Activated T-cell treated with anti-CD3 and anti-CD28 coated beads, Interleukin-2, amount 50 U/mL, for 72 hours (primary cell): ENCODE measurements at regions not wholly inside any gene's neighbourhood (a gene's known extent, or its start where the extent isn't known, plus 50 kb on each side); places are given as distances from the start of the nearest gene placed in this dataset.
"Not testable (repeated sequence)": the region's sequence is repeated elsewhere in the genome, so short reads cannot be mapped to it uniquely, and the experiment has no call there.

Experiments
- ATAC-seq, 2 donors: fragments of 150-1000 bp; cut with Tn5 transposase; replicated peaks in 1 of 2; 2 replicates each; pipeline ENCODE4 v1.10.0; 2021; ENCODE audit warnings: moderate library complexity in 2 of 2, mild to moderate bottlenecking in 1 of 2
- DNase-seq, 2 donors: peaks; one replicate each; pipeline ENCODE4 v3.0.0; 2021 to 2022; ENCODE audit warnings: mixed read lengths in 1 of 2
- H3K27ac Mint-ChIP-seq: one replicate; pipeline ENCODE4 v1.8.0; 2022; ENCODE audit warnings: mild to moderate bottlenecking, moderate library complexity, mixed read lengths
- H3K27me3 Mint-ChIP-seq: one replicate; pipeline ENCODE4 v1.8.0; 2022; ENCODE audit warnings: low read depth, mixed read lengths
- H3K36me3 Mint-ChIP-seq, 2 donors: one replicate each; pipeline ENCODE4 v1.8.0; 2022; ENCODE audit warnings: mixed read lengths in 2 of 2, mild to moderate bottlenecking in 1 of 2; ENCODE audit not compliant: insufficient read depth in 2 of 2
- H3K4me1 Mint-ChIP-seq: one replicate; pipeline ENCODE4 v1.8.0; 2022; ENCODE audit warnings: low read depth, mixed read lengths
- H3K4me3 Mint-ChIP-seq, 2 donors: one replicate each; pipeline ENCODE4 v1.8.0; 2022; ENCODE audit warnings: mild to moderate bottlenecking in 2 of 2, mixed read lengths in 2 of 2, moderate library complexity in 2 of 2
- H3K9me3 Mint-ChIP-seq, 2 donors: one replicate each; pipeline ENCODE4 v1.8.0; 2022; ENCODE audit warnings: mixed read lengths in 2 of 2

DNA sequence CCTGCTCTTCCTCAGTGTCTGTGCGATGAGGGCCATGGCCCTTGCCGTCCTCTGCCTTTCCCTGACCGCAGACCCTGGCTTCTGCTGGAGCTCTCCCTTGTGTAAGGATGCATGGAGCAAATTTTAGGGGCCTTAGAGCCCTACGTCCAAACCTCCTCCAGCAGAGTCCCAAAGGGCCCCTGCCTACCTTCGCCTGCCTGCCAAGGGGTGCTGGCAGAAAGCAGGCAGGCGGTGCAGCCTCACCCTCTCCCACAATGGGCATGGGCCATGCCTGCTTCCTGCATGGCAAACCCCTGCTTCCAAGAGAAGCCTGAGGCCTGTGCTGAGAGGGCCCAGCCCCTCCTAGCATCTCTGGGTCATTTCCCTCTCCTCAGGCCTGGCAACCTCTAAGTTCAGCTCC lies 71.3 kb upstream of the FGF3 start:
- no peak overlapping the region for H3K27ac Mint-ChIP-seq
- no peak overlapping the region for H3K4me3 Mint-ChIP-seq
- DNase-seq (no peak), ATAC-seq (no peak)
- peaks cover 16% of the 10 kb centered on the region for H3K27me3 Mint-ChIP-seq
- no peaks in the 10 kb centered on the region for H3K4me1 Mint-ChIP-seq
- no peaks in the 10 kb centered on the region for H3K9me3 Mint-ChIP-seq
- no peaks in the 10 kb centered on the region for H3K36me3 Mint-ChIP-seq

DNA sequence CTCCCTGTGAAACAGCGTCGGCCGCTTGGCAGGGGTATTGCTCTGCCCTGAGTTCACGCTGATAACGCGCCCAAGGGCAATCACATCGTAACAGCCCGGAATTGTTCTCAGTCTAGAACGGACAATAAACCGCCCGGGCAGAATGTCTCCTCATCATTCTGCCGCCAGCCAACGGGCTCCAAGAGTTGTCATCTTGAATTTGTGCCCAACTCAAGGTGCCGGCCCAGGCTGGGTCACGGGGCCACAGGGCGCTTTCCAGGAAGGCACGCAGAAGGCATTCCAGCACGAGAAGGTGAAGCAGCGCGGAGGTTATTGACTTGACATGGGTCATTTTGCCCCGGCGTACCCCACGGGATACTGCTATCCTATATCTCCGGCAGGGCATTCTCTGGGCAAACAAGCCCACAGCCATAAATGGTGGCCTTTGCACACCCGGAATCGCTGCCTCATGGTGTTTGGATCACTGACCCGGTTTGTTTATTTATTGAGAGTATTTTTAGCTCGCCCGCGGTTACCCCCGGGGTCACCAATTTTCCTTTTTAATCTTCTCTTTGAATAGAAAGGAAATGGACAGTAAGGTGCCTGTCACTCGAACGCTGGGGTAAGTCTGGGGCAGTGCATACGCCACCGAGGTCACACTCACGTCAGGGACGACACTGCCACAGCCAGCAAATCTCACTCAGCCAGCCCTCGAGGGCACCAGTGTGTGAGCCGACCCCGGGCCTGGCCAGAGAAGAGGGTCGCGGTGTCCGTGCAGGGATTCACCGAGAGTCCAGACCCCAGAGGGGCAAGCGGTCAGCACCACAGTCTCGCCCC lies 72.4 kb upstream of the FGF3 start:
- H3K4me3 Mint-ChIP-seq = no peak overlapping the region
- H3K27me3 Mint-ChIP-seq = peaks cover 19% of the 10 kb centered on the region
- no peaks in the 10 kb centered on the region for H3K4me1 Mint-ChIP-seq
- DNase-seq (no peak), ATAC-seq (no peak)
- H3K36me3 Mint-ChIP-seq = no peaks in the 10 kb centered on the region
- no peak overlapping the region for H3K27ac Mint-ChIP-seq
- no peaks in the 10 kb centered on the region for H3K9me3 Mint-ChIP-seq

DNA sequence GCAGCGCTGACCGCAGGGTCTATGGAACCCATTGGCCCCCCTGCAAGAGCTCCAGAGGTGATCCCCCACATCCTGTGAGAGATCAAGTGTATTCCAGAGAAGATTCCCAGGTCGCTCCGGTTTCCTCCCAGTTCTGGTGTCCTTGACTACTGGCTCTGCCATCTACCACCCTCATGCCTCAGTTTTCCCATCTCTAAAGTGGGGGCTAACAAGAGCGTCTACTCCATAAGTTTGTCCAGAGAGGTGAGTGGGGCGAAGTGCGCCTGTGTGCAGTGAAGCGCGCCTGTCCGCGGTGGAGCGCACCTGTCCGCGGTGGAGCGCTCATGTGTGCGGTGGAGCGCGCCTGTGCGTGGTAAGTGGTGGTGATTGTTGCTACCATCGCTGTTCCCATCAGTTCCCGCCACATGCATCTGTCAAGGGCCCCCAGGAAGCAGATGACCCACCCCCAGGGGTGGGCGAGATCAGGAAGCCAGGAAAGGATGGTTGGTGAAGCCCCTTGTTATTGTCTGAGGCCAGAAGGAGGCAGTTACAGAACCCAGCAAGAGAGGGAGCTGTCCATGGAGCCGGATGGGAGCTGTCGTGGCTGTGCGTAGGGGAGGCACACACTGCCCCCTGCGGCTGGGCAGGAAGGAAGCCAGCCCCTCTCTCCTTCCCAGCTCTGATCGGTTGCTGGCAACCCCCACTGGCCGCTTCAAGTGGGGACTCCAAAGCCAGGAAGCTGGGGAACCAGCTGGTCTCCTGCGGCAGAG lies 73.2 kb upstream of the FGF3 start:
- DNase-seq = no peak
- Mint-ChIP-seq H3K36me3 (no peaks in the 10 kb centered on the region), H3K9me3 (no peaks in the 10 kb centered on the region), H3K4me3 (no peak overlapping the region), H3K27ac (no peak overlapping the region), H3K27me3 (peaks cover 24% of the 10 kb centered on the region), H3K4me1 (no peaks in the 10 kb centered on the region)
- no peak for ATAC-seq

DNA sequence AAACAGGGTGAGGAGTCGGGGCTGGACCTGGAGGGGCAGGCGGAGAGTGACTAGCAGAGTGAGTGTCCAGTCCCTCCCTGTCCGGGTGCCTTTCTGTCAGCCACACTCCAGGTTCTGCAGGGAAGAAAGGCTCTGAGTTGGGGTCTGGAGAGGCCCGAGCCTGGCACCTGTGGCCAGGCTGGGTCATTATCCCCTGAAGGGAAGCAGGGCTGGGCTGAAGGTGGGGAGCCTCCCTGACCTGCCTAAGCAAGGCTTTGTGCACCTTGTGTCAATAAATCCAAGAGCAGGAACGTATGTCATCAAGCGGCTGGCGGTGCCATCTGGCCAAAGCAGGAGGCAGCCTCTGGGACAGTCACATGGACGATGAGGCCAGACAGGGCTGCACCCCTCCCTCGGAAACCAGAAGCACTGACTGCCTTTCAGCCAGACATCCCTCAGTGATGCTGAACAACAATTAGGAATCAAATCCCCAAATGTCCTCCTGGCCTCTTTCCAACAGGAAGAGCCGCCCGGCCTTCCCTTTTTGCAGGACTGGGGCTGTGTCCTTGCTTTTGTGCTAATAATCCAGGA lies 73.9 kb upstream of the FGF3 start:
- no peak for DNase-seq
- Mint-ChIP-seq H3K27ac (no peak overlapping the region), H3K36me3 (no peaks in the 10 kb centered on the region), H3K4me3 (no peak overlapping the region), H3K4me1 (no peaks in the 10 kb centered on the region), H3K27me3 (peaks cover 24% of the 10 kb centered on the region), H3K9me3 (no peaks in the 10 kb centered on the region)
- ATAC-seq = no peak

DNA sequence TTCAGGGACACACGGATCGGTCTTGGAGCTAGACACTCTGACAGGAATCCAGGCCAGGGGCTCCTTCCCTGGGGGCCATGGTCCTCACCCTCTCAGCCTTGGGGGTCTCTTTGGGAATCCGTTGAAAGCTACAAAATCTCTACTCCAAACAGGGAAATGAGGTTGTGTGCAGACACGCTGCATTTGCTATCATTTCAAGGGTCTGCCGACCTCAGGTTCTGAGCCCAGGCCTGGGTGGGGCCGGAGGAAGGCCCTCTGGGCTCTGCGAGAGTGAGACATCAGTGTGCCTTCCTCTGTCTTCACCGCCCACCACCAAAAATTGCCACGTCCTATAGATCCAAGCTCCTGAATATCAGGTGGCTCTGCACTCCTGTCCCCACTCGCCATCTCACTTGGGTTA lies 74.4 kb upstream of the FGF3 start:
- DNase-seq = no peak
- Mint-ChIP-seq H3K36me3 (no peaks in the 10 kb centered on the region), H3K9me3 (no peaks in the 10 kb centered on the region), H3K4me1 (no peaks in the 10 kb centered on the region), H3K27me3 (peaks cover 25% of the 10 kb centered on the region), H3K4me3 (no peak overlapping the region), H3K27ac (no peak overlapping the region)
- ATAC-seq = no peak

DNA sequence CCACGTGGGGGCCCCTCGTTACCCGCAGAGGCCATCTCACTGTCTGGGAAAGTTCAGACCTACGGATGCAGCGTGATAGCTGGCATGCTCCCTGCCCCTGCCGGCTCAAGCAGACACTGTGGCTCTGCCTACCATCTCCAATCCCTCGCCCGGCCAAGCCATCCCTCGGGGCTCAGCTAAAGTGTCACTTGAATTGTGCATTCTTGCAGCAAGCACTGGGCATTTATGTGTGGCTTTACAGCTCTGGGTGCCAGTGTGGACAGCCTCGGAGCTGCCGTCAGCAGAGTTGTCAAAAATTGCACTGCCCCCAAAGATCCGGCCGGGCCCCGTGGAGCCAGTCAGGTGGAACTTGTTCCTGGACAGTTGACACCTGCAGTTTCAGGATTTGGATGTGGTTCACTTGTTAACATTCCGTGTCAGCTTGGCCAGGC lies 75.0 kb upstream of the FGF3 start:
- DNase-seq = no peak
- H3K27ac Mint-ChIP-seq = no peak overlapping the region
- no peaks in the 10 kb centered on the region for H3K9me3 Mint-ChIP-seq
- H3K4me3 Mint-ChIP-seq = no peak overlapping the region
- H3K27me3 Mint-ChIP-seq = peaks cover 31% of the 10 kb centered on the region
- H3K4me1 Mint-ChIP-seq = no peaks in the 10 kb centered on the region
- no peaks in the 10 kb centered on the region for H3K36me3 Mint-ChIP-seq
- ATAC-seq = no peak

DNA sequence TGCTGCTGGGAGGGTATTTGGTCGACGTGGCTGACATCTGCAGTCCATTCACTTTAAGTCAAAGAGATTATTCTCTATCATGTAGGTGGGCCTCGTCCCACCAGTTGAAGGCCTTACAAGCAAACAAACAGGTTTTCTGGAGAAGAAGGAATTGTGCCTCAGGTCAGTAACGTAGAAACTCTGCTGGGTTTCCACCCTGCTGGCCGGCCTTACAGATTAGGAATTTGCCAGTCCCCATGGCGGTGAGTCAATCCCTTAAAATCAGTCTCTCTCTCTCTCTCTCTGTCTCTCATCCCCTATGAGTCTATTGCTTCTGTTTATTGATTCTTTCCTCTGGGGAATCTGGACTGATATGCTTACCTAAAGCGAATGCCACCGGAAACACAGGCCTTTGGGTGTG lies 75.4 kb upstream of the FGF3 start:
- H3K27ac Mint-ChIP-seq = no peak overlapping the region
- H3K27me3 Mint-ChIP-seq = peaks cover 36% of the 10 kb centered on the region
- no peak for ATAC-seq

DNA sequence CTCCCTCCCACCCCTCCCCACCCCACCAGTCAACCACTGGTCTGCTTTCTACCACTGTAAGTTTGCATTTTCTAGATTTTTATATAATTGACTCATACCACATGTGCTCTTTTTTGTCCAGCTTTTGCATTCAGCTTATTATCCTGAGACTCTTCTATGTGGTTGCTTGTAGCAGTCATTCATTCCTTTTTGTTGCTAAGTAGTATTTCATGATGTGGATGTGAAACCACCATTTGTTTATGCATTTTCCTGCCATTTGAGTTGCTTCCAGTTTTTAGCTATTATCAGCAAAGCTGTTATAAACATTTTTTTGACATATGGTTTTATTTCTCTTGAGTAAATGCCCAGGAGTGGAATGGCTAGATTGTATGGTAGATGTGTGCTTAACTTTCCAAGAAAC lies 77.0 kb upstream of the FGF3 start:
- no peak for ATAC-seq
- DNase-seq = no peak
- H3K27ac Mint-ChIP-seq = no peak overlapping the region
- H3K27me3 Mint-ChIP-seq = peaks cover 28% of the 10 kb centered on the region
- H3K4me3 Mint-ChIP-seq = no peak overlapping the region
- H3K9me3 Mint-ChIP-seq = no peaks in the 10 kb centered on the region
- no peaks in the 10 kb centered on the region for H3K4me1 Mint-ChIP-seq
- no peaks in the 10 kb centered on the region for H3K36me3 Mint-ChIP-seq

More for the DNA sequence above, 75.4 kb upstream of the FGF3 start:
- Mint-ChIP-seq H3K4me3 (no peak overlapping the region), H3K36me3 (no peaks in the 10 kb centered on the region), H3K9me3 (no peaks in the 10 kb centered on the region), H3K4me1 (no peaks in the 10 kb centered on the region)
- DNase-seq = no peak

DNA sequence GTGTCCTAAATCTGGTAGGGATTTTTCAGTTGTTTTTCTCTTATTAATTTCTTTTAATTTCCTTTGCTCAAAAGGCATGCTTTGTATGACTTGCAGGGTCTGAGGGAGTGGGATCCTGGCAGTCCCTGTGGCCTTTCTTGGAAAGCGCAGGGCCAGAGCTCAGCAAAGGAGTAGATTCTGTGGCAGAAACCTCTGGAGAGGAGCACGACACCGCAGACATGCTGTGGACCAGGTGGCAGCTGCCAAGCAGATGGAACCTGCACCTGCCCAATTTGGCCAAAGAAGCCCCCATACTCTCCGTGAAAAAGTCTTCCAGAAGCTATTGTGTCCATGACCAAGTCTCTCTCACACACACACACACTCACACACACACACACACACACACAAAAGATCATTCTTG lies 78.9 kb upstream of the FGF3 start:
- Mint-ChIP-seq H3K36me3 (no peaks in the 10 kb centered on the region), H3K4me1 (no peaks in the 10 kb centered on the region), H3K27ac (no peak overlapping the region), H3K27me3 (peaks cover 33% of the 10 kb centered on the region), H3K9me3 (no peaks in the 10 kb centered on the region), H3K4me3 (no peak overlapping the region)
- no peak for ATAC-seq
- DNase-seq = no peak

DNA sequence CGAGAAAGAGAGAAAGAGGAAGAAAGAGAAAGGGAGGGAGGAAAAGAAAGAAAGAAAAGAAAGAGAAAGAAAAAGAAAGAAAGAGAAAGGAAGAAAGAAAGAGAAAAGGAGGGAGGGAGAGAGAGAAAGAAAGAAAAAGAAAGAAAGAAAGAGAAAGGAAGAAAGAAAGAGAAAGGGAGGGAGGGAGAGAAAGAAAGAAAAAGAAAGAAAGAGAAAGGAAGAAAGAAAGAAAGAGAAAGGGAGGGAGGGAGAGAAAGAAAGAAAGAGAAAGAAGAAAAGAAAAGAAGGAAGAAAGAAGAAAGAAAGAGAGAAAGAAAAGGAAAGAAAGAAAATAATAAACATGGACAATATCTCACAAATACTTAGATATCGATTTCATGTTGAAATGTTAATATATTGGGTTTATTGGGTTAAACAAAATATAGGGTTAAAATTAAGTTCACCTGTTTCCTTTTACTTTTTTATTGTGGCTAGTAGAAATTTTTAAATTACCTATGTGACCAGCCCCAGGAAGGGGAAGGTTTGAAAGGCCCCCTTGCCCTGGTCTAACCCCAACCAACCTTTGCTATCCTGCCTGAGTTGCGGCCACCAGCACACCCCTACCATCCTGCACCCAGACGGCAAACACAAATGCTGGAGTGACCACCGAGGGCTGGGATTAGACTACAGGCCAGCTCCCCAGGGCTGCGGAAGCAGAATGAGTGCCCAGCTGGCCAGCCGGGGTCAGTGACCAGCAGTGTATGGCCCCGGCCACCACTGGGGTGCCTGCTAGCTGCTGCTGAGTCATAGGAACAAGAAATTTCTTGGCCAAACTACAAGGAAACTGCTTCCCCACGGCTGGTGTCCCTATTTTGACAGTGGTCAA lies 81.0 kb upstream of the FGF3 start:
- H3K4me1 Mint-ChIP-seq = no peaks in the 10 kb centered on the region
- no peaks in the 10 kb centered on the region for H3K9me3 Mint-ChIP-seq
- DNase-seq (no peak), ATAC-seq (no peak)
- H3K36me3 Mint-ChIP-seq = no peaks in the 10 kb centered on the region
- peaks cover 26% of the 10 kb centered on the region for H3K27me3 Mint-ChIP-seq
- no peak overlapping the region for H3K4me3 Mint-ChIP-seq
- H3K27ac Mint-ChIP-seq = no peak overlapping the region

DNA sequence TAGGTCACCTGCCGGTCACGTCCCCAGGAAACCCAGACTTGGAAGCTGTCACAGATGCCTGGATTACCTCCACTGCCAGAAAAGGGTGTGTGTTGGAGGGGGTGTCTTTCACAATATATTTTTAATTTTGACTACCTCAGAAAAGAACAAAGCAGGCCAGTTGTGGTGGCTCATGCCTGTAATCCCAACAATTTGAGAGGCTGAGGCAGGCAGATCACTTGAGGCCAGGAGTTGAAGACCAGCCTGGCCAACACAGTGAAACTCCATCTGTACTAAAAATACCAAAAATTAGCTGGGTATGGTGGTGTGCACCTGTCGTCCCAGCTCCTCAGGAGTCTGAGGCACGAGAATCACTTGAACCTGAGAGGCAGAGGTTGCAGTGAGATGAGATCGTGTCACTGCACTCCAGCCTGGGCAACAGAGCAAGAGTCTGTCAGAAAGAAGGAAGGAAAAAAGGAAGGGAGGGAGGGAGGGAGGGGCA lies 81.6 kb upstream of the FGF3 start:
- not testable (repeated sequence) for H3K4me3 Mint-ChIP-seq, H3K4me1 Mint-ChIP-seq, H3K36me3 Mint-ChIP-seq, DNase-seq, H3K27ac Mint-ChIP-seq, ATAC-seq, H3K9me3 Mint-ChIP-seq
- peaks cover 26% of the 10 kb centered on the region for H3K27me3 Mint-ChIP-seq

DNA sequence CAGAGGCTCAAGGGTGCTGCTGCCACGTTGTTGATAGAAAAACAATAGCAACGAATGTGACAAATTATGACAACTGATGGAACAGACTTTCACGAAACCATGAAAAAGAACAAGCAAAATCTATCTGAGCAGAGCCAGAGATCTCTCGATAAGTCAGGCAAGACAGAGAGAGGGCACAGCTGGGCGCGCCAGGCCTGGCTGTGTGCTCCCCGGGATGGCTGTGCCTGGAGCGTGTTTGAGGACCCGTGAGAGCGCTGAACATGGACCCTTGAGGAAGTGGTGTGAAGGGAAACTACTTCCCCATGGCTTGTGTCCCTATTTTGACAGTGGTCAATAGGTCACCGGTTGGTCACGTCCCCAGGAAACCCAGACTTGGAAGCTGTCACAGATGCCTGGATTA lies 83.1 kb upstream of the FGF3 start:
- no peaks in the 10 kb centered on the region for H3K4me1 Mint-ChIP-seq
- peaks cover 18% of the 10 kb centered on the region for H3K27me3 Mint-ChIP-seq
- no peak overlapping the region for H3K4me3 Mint-ChIP-seq
- ATAC-seq = no peak
- H3K27ac Mint-ChIP-seq = no peak overlapping the region
- no peaks in the 10 kb centered on the region for H3K36me3 Mint-ChIP-seq
- no peaks in the 10 kb centered on the region for H3K9me3 Mint-ChIP-seq
- no peak for DNase-seq

DNA sequence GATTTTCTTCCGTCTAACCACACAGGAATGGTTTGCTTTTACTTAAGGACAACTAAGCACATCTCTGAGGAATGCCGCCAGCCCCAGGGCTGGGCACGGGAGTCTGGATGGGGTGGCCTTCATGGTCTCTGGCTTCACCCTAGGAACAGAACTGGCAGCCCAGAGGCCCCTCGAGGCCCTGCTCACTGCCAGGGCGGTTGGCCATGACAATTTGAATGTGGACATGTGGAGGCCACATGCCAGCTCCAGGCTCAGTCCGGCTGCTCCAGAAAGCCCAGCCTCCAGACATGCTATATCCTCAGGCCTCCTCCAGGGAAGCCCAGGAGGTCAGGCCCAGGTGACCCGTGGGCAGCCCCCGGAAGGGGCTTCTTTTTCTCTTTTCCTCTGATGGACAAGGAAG lies 84.0 kb upstream of the FGF3 start:
- ATAC-seq (no peak), DNase-seq (no peak)
- Mint-ChIP-seq H3K27ac (no peak overlapping the region), H3K4me1 (no peaks in the 10 kb centered on the region), H3K4me3 (no peak overlapping the region), H3K27me3 (peaks cover 18% of the 10 kb centered on the region), H3K36me3 (no peaks in the 10 kb centered on the region), H3K9me3 (no peaks in the 10 kb centered on the region)
